ENCODE measurements at regions not wholly inside any gene's neighbourhood (a gene's known extent, or its start where the extent isn't known, plus 50 kb on each side); places are given as distances from the start of the nearest gene placed in this dataset.

DNA sequence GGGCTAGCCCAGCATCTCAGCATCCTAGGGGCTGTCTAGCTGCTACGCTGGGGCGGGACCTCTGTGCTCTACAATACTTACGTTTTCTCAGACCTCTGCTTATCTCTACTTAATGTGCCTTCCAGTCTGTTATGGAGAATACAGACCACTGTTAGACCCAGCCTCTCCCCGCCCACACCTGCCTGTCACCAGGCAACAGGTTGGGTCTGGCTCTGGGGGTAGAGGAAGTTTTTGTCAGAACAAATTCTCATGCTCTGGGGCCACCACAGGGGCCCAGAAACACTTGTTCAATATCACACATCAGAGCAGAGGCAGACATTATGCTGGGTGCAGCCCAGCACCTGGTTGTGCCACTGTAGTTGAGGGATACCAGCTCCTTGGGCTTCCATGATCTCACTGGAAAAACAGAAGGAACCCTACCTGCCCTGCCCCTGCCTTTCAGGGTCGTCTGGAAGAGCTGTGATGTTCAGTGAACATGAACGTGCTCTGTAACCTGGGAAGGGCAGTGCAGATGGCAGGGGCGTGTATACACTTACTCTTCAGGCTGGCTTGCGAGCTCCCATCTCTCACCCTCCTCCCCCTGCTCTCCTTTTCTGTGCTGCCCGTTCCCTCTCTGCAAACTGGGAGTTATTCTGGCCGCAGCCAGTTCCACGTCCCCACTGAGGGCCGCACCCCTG, 135.2 kb upstream of the PODXL start:
- TF ChIP-seq, protein P1, sequence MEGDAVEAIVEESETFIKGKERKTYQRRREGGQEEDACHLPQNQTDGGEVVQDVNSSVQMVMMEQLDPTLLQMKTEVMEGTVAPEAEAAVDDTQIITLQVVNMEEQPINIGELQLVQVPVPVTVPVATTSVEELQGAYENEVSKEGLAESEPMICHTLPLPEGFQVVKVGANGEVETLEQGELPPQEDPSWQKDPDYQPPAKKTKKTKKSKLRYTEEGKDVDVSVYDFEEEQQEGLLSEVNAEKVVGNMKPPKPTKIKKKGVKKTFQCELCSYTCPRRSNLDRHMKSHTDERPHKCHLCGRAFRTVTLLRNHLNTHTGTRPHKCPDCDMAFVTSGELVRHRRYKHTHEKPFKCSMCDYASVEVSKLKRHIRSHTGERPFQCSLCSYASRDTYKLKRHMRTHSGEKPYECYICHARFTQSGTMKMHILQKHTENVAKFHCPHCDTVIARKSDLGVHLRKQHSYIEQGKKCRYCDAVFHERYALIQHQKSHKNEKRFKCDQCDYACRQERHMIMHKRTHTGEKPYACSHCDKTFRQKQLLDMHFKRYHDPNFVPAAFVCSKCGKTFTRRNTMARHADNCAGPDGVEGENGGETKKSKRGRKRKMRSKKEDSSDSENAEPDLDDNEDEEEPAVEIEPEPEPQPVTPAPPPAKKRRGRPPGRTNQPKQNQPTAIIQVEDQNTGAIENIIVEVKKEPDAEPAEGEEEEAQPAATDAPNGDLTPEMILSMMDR (IDR thresholded peaks at IDR 0.05; ENCODE audit: extremely low read depth, low read depth, low read length) = no peak
- no peaks in the 10 kb centered on the region for H4K20me1 ChIP-seq (ENCODE audit: insufficient read depth, low read length)
- H2AFZ ChIP-seq (ENCODE audit: low read length) = no peak overlapping the region
- DNase-seq (ENCODE audit: insufficient read length, low spot score, missing footprints) = no peak
- no peaks in the 10 kb centered on the region for H3K4me1 ChIP-seq (ENCODE audit: insufficient read depth, low read length)
- no peak overlapping the region for H3K27ac ChIP-seq (ENCODE audit: low read depth, low read length)
- peak overlapping the region; percentile 52 for H3K4me2 ChIP-seq (ENCODE audit: insufficient read depth, low read length)
- H3K79me2 ChIP-seq (ENCODE audit: insufficient read depth, low read length) = no peaks in the 10 kb centered on the region
- no peaks in the 10 kb centered on the region for H3K36me3 ChIP-seq (ENCODE audit: insufficient read depth, low read length)
- H3K9me3 ChIP-seq (ENCODE audit: low read depth, low read length) = no peaks in the 10 kb centered on the region
- peaks cover 29% of the 10 kb centered on the region for H3K27me3 ChIP-seq (ENCODE audit: insufficient read depth, low read length)
- H3K4me3 ChIP-seq (ENCODE audit: insufficient read depth, low read length) = no peak overlapping the region

DNA sequence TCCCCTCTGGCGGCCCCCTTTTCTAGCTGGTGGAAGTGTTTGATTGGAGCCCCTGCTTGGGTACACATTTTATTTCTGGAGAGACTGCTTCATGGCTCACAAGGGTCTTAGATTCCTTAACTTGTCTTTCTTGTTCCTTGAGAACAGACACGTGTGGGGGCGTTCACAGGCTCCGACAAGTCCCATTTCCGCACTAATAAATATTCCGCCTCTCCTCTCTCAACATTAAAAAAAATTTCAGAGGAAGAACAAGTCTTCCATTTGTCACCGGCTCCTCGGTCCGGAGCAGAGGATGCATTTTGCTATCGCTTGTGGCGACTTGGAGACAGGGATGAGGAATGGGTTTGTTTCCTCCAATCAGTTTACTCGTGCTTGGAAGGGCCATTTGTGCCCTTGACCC, 134.0 kb upstream of the PODXL start:
- Histone ChIP-seq H3K4me1 (ENCODE audit: insufficient read depth, low read length) (no peaks in the 10 kb centered on the region), H3K9me3 (ENCODE audit: low read depth, low read length) (no peaks in the 10 kb centered on the region), H2AFZ (ENCODE audit: low read length) (no peak overlapping the region), H3K4me2 (ENCODE audit: insufficient read depth, low read length) (no peak overlapping the region), H3K27ac (ENCODE audit: low read depth, low read length) (no peak overlapping the region), H3K79me2 (ENCODE audit: insufficient read depth, low read length) (no peaks in the 10 kb centered on the region), H4K20me1 (ENCODE audit: insufficient read depth, low read length) (no peaks in the 10 kb centered on the region), H3K36me3 (ENCODE audit: insufficient read depth, low read length) (no peaks in the 10 kb centered on the region), H3K4me3 (ENCODE audit: insufficient read depth, low read length) (no peak overlapping the region), H3K27me3 (ENCODE audit: insufficient read depth, low read length) (peaks cover 39% of the 10 kb centered on the region)
- DNase-seq (ENCODE audit: insufficient read length, low spot score, missing footprints) = no peak
- TF ChIP-seq, protein P1 (IDR thresholded peaks at IDR 0.05; ENCODE audit: extremely low read depth, low read depth, low read length) = no peak

DNA sequence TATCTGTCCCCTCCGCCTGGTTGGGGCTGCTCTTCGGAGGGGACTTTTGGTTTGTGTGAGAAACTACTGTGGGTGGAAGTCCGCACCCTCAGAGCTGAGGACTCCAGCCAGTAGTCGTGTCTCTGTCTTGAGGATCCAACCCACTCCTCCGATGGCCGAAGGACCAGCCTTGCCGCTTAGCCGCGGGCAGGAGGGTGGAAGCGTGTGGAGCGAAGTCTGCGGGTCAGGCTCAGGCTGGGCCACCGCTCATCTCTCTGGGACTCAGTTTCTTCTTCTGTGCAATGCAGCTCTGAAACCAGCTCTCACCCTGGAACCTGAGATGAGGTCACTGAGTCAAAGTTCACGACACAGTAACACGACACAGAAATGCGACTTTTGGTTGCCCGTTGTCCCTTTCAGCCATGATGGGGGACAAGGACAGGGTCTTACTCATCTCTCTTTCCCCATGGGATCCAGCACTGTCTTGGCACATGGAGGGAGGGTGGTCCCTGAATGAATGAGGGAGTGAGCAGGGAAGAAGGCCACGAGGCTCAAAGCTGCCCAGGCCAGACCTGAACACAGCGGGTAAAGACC, 133.3 kb upstream of the PODXL start:
- no peak for DNase-seq (ENCODE audit: insufficient read length, low spot score, missing footprints)
- Histone ChIP-seq H3K9me3 (ENCODE audit: low read depth, low read length) (no peaks in the 10 kb centered on the region), H3K4me1 (ENCODE audit: insufficient read depth, low read length) (no peaks in the 10 kb centered on the region), H3K27ac (ENCODE audit: low read depth, low read length) (no peak overlapping the region), H2AFZ (ENCODE audit: low read length) (no peak overlapping the region), H3K4me2 (ENCODE audit: insufficient read depth, low read length) (no peak overlapping the region), H3K36me3 (ENCODE audit: insufficient read depth, low read length) (no peaks in the 10 kb centered on the region), H3K79me2 (ENCODE audit: insufficient read depth, low read length) (no peaks in the 10 kb centered on the region), H3K27me3 (ENCODE audit: insufficient read depth, low read length) (peaks cover 39% of the 10 kb centered on the region), H3K4me3 (ENCODE audit: insufficient read depth, low read length) (no peak overlapping the region), H4K20me1 (ENCODE audit: insufficient read depth, low read length) (no peaks in the 10 kb centered on the region)
- TF ChIP-seq, protein P1 (IDR thresholded peaks at IDR 0.05; ENCODE audit: extremely low read depth, low read depth, low read length) = no peak

DNA sequence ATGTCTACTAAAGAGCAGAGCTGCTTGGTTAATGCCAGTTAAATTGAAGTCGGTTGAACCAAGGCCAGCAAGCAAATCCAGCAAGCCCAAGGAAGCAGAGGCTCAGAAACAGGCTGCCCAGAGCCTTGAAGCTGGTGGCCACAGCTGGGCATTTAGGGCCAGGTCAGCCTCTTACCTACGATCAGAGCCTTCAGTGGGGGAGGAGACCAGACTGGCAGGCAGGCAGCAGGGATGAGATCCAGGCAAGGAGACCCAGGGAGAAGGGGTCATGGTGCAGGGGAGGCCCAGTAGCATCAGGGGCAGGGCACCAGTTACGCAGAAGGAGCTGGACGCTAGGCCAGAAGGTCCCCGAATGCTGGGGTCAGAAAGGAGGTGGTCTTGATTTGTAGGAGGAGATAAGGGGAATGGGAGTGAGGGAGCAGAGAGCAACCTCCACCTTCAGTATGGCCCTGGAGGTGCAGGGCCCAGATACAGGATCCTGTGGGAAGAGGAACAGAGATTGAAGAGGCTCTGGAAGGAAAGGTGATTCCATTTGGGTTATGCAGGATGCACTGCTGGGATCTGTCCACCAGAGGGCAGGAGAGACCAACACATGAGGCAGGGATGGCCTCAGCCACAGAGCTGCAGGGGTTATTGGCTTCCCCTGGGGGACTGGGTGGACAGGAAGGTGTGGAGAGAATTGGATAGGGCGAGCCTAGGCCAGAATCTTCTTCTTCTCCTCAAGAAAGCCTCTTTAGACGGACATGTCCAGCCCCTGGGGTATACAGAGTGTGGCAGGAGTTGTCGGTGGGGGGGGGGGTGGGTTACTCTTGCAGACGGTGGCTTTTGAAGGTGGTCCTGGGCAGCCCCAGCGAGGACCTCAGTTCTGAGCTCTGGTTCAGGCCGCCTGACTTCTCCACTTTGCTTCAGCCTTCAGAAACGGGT, 132.6 kb upstream of the PODXL start:
- Histone ChIP-seq H2AFZ (ENCODE audit: low read length) (no peak overlapping the region), H3K79me2 (ENCODE audit: insufficient read depth, low read length) (no peaks in the 10 kb centered on the region), H3K9me3 (ENCODE audit: low read depth, low read length) (no peaks in the 10 kb centered on the region), H4K20me1 (ENCODE audit: insufficient read depth, low read length) (no peaks in the 10 kb centered on the region), H3K36me3 (ENCODE audit: insufficient read depth, low read length) (no peaks in the 10 kb centered on the region), H3K4me1 (ENCODE audit: insufficient read depth, low read length) (no peaks in the 10 kb centered on the region), H3K4me2 (ENCODE audit: insufficient read depth, low read length) (no peak overlapping the region), H3K4me3 (ENCODE audit: insufficient read depth, low read length) (no peak overlapping the region), H3K27me3 (ENCODE audit: insufficient read depth, low read length) (peaks cover 42% of the 10 kb centered on the region), H3K27ac (ENCODE audit: low read depth, low read length) (no peak overlapping the region)
- peak; percentile 97 for DNase-seq (ENCODE audit: insufficient read length, low spot score, missing footprints)
- TF ChIP-seq, protein P1 (IDR thresholded peaks at IDR 0.05; ENCODE audit: extremely low read depth, low read depth, low read length) = peak; percentile 95

All from osteoblast (primary cell).